ENCODE measurements at regions not wholly inside any gene's neighbourhood (a gene's known extent, or its start where the extent isn't known, plus 50 kb on each side); places are given as distances from the start of the nearest gene placed in this dataset.
A peak's percentile ranks its signal among the peaks of the same experiment; 100 is the strongest.

DNA sequence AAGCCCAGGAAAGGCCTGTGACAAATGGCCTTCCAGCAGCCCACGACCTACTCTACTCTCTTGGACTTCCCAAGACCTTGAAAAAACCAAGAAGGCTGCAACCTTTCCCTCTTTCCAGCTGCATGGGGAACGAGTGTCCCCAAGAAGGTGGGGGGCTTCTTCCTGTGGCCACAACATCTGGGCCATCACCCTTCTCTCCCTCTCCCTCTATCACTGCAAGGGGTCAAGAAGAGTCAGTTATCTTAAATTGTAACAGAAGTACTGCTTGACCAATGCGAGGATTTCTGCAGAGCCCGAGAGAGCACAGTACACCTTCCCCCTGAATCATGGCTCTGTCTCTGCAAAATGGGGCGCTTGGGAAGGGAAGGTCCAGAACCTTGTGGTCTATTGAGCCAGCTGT, 63.7 kb upstream of the ACAN start:
- TF ChIP-seq, protein P1, sequence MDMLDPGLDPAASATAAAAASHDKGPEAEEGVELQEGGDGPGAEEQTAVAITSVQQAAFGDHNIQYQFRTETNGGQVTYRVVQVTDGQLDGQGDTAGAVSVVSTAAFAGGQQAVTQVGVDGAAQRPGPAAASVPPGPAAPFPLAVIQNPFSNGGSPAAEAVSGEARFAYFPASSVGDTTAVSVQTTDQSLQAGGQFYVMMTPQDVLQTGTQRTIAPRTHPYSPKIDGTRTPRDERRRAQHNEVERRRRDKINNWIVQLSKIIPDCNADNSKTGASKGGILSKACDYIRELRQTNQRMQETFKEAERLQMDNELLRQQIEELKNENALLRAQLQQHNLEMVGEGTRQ (IDR thresholded peaks at IDR 0.05; ENCODE audit: low read depth, low read length): no peak
- TF ChIP-seq RCOR1 (IDR thresholded peaks at IDR 0.05; ENCODE audit: insufficient replicate concordance, low read length) (no peak), POLR2A (IDR thresholded peaks at IDR 0.05; ENCODE audit: low read depth, low read length) (no peak), MAZ (IDR thresholded peaks at IDR 0.05; ENCODE audit: borderline replicate concordance, low read depth, low read length) (no peak), RFX5 (IDR thresholded peaks at IDR 0.05; ENCODE audit: low read depth, low read length) (no peak), BHLHE40 (IDR thresholded peaks at IDR 0.05; ENCODE audit: low read depth, low read length) (no peak)
- TF ChIP-seq, protein P2, sequence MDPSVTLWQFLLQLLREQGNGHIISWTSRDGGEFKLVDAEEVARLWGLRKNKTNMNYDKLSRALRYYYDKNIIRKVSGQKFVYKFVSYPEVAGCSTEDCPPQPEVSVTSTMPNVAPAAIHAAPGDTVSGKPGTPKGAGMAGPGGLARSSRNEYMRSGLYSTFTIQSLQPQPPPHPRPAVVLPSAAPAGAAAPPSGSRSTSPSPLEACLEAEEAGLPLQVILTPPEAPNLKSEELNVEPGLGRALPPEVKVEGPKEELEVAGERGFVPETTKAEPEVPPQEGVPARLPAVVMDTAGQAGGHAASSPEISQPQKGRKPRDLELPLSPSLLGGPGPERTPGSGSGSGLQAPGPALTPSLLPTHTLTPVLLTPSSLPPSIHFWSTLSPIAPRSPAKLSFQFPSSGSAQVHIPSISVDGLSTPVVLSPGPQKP (IDR thresholded peaks at IDR 0.05; ENCODE audit: borderline replicate concordance, low read depth, low read length): no peak
- BruUV-seq (replicated peaks): no TSS peak
- no peak overlapping the region for H3K23ac ChIP-seq (ENCODE audit: low read depth, low read length)
- H3K27ac ChIP-seq (ENCODE audit: insufficient read depth, low read length): no peak overlapping the region
- in situ Hi-C loops (cut with MboI; ENCODE audit: low sequenced_read_pairs) (no loop called here), intact Hi-C loops (cut with micrococcal nuclease) (no loop called here), dilution Hi-C loops (cut with HindIII; ENCODE audit: low sequenced_read_pairs, unreplicated experiment) (no loop called here)
- H4K5ac ChIP-seq (ENCODE audit: low read depth, low read length): no peak overlapping the region
- H2BK20ac ChIP-seq (ENCODE audit: low read depth, low read length): 0 out of 2 replicates have a peak overlapping the region, but pooled peaks have one; percentile 10
- ChIA-PET CTCF (no interaction called here), POLR2A (ENCODE audit: unreplicated experiment) (no interaction called here)
- DNase-seq (no peak), ATAC-seq (ENCODE audit: low read depth) (no peak)
- H3K4ac ChIP-seq (ENCODE audit: low read depth, low read length): no peak overlapping the region; the same call in 1 of the 2 replicates
- H4K91ac ChIP-seq (ENCODE audit: insufficient read depth, low read depth, low read length): no peak overlapping the region
- no peak overlapping the region for H3K4me3 ChIP-seq (ENCODE audit: insufficient read depth, low read depth, low read length)
- no peak overlapping the region for H4K8ac ChIP-seq (ENCODE audit: low read depth in 2 of 2, low read length in 2 of 2)
- peaks cover 5% of the 10 kb centered on the region for H3K27me3 ChIP-seq (ENCODE audit: control insufficient read depth, insufficient read depth, low read length)
- H2AK9ac ChIP-seq (replicated peaks; ENCODE audit: low read depth, low read length, poor library complexity): no peak overlapping the region
- no peak overlapping the region for H3K9ac ChIP-seq (ENCODE audit: low read depth, low read length)
- no peak overlapping the region for H3K14ac ChIP-seq (replicated peaks; ENCODE audit: low read depth, low read length)
- WGBS, 2 experiments (ENCODE audit: extremely low coverage in 2 of 2, insufficient read length in 1 of 2): no CpG with 5 or more reads among the region's 5 CpGs
- H2BK5ac ChIP-seq (ENCODE audit: low read depth, low read length, poor library complexity, severe bottlenecking): no peak overlapping the region
- H2BK120ac ChIP-seq (ENCODE audit: low read depth, low read length): peak overlapping the region; percentile 32; the same call in 1 of the 2 replicates
- no peak overlapping the region for H2AFZ ChIP-seq (replicated peaks; ENCODE audit: low read length, poor library complexity)
- no peak overlapping the region for H2BK15ac ChIP-seq (ENCODE audit: low read depth, low read length)
- no peaks in the 10 kb centered on the region for H3K79me1 ChIP-seq (ENCODE audit: low read depth in 1 of 2, low read length in 2 of 2)
- H3K4me1 ChIP-seq (ENCODE audit: control insufficient read depth, insufficient read depth, low read length): peaks cover 5% of the 10 kb centered on the region
- H3K9me3 ChIP-seq (ENCODE audit: control insufficient read depth, insufficient read depth, low read length): no peaks in the 10 kb centered on the region; the same call in 1 of the 2 replicates
- 0 out of 2 replicates have a peak, but pooled peaks cover 3% of the 10 kb centered on the region for H3K9me1 ChIP-seq (ENCODE audit: insufficient read depth, low read length)
- no peak overlapping the region for H2AK5ac ChIP-seq (ENCODE audit: low read depth, low read length)
- no peaks in the 10 kb centered on the region for H4K20me1 ChIP-seq (ENCODE audit: insufficient read depth, low read length)
- no peak overlapping the region for H3K4me2 ChIP-seq (ENCODE audit: low read depth, low read length)
- H3K18ac ChIP-seq (ENCODE audit: low read depth, low read length): no peak overlapping the region
- no peaks in the 10 kb centered on the region for H3K36me3 ChIP-seq (ENCODE audit: control insufficient read depth, insufficient read depth, low read length)
- no peak overlapping the region for H3K56ac ChIP-seq (ENCODE audit: extremely low read depth, insufficient read depth, low read length)

Data from IMR-90 (cell line).